ENCODE measurements at regions not wholly inside any gene's neighbourhood (a gene's known extent, or its start where the extent isn't known, plus 50 kb on each side); places are given as distances from the start of the nearest gene placed in this dataset.
A peak's percentile ranks its signal among the peaks of the same experiment; 100 is the strongest.

GRCh38 chr14:95034788-95035187 is 122.5 kb downstream of the DICER1 start:
- peak; percentile 16 for DNase-seq (ENCODE audit: low spot score)

- no peak for DNase-seq (ENCODE audit: low spot score)
Measured at GRCh38 chr14:95033682-95034632, 123.4 kb downstream of the DICER1 start.

- DNase-seq (ENCODE audit: low spot score), result no peak
Measured at GRCh38 chr14:95033031-95033430, 124.3 kb downstream of the DICER1 start.

- DNase-seq (ENCODE audit: low spot score), result no peak
Measured at GRCh38 chr14:95026851-95027463, 130.4 kb downstream of the DICER1 start.

- DNase-seq (ENCODE audit: low spot score), result no peak
Measured at GRCh38 chr14:95025941-95026340, 131.4 kb downstream of the DICER1 start.

GRCh38 chr14:95025218-95025617 is 132.1 kb downstream of the DICER1 start:
- no peak for DNase-seq (ENCODE audit: low spot score)

- no peak for DNase-seq (ENCODE audit: low spot score)
Measured at GRCh38 chr14:95024380-95024779, 132.9 kb downstream of the DICER1 start.

GRCh38 chr14:95023886-95024285 is 133.4 kb downstream of the DICER1 start:
- DNase-seq (ENCODE audit: low spot score), result no peak

- no peak for DNase-seq (ENCODE audit: low spot score)
Measured at GRCh38 chr14:95023115-95023514, 134.2 kb downstream of the DICER1 start.

- no peak for DNase-seq (ENCODE audit: low spot score)
Measured at GRCh38 chr14:95021588-95021987, 135.7 kb downstream of the DICER1 start.

GRCh38 chr14:95018821-95019220 is 138.5 kb downstream of the DICER1 start:
- DNase-seq (ENCODE audit: low spot score), result no peak

GRCh38 chr14:95015046-95015445 is 142.3 kb downstream of the DICER1 start:
- DNase-seq (ENCODE audit: low spot score), result no peak

GRCh38 chr14:95014036-95014435 is 143.3 kb downstream of the DICER1 start:
- DNase-seq (ENCODE audit: low spot score), result no peak

GRCh38 chr14:95011445-95012006 is 145.8 kb downstream of the DICER1 start:
- no peak for DNase-seq (ENCODE audit: low spot score)

GRCh38 chr14:95008445-95009217 is 148.7 kb downstream of the DICER1 start:
- no peak for DNase-seq (ENCODE audit: low spot score)

GRCh38 chr14:95007921-95008320 is 149.4 kb downstream of the DICER1 start:
- DNase-seq (ENCODE audit: low spot score), result no peak

GRCh38 chr14:95006479-95006878 is 150.8 kb downstream of the DICER1 start:
- DNase-seq (ENCODE audit: low spot score), result no peak

GRCh38 chr14:95006051-95006450 is 151.3 kb downstream of the DICER1 start:
- DNase-seq (ENCODE audit: low spot score), result no peak

- DNase-seq (ENCODE audit: low spot score), result no peak
Measured at GRCh38 chr14:95003099-95003960, 154.0 kb downstream of the DICER1 start.

- no peak for DNase-seq (ENCODE audit: low spot score)
Measured at GRCh38 chr14:94998685-94999084, 158.6 kb downstream of the DICER1 start.

- DNase-seq (ENCODE audit: low spot score), result no peak
Measured at GRCh38 chr14:94998110-94998509, 159.2 kb downstream of the DICER1 start.
